ENCODE measurements at regions not wholly inside any gene's neighbourhood (a gene's known extent, or its start where the extent isn't known, plus 50 kb on each side); places are given as distances from the start of the nearest gene placed in this dataset.

GRCh38 chr16:86866986-86867722 is 288.8 kb downstream of the FOXL1 start:
- TF ChIP-seq CTCF (IDR thresholded peaks at IDR 0.05; ENCODE audit: insufficient read depth, missing control alignments): no peak
- no peak for FAIRE-seq
- DNase-seq (ENCODE audit: insufficient read length, low spot score): no peak

- FAIRE-seq (no peak), DNase-seq (ENCODE audit: insufficient read length, low spot score) (no peak)
- TF ChIP-seq CTCF (IDR thresholded peaks at IDR 0.05; ENCODE audit: insufficient read depth, missing control alignments): no peak
These were observed 289.7 kb downstream of the FOXL1 start for GRCh38 chr16:86868070-86868469.

GRCh38 chr16:86868786-86869185 is 290.4 kb downstream of the FOXL1 start:
- DNase-seq (ENCODE audit: insufficient read length, low spot score) (no peak), FAIRE-seq (no peak)
- TF ChIP-seq CTCF (IDR thresholded peaks at IDR 0.05; ENCODE audit: insufficient read depth, missing control alignments): no peak

- no peak for TF ChIP-seq CTCF (IDR thresholded peaks at IDR 0.05; ENCODE audit: insufficient read depth, missing control alignments)
- DNase-seq (ENCODE audit: insufficient read length, low spot score) (no peak), FAIRE-seq (no peak)
These were observed 291.1 kb downstream of the FOXL1 start for GRCh38 chr16:86869288-86870022.

GRCh38 chr16:86870380-86870779 is 292.0 kb downstream of the FOXL1 start:
- FAIRE-seq (no peak), DNase-seq (ENCODE audit: insufficient read length, low spot score) (no peak)
- no peak for TF ChIP-seq CTCF (IDR thresholded peaks at IDR 0.05; ENCODE audit: insufficient read depth, missing control alignments)

- TF ChIP-seq CTCF (IDR thresholded peaks at IDR 0.05; ENCODE audit: insufficient read depth, missing control alignments): no peak
- FAIRE-seq (no peak), DNase-seq (ENCODE audit: insufficient read length, low spot score) (no peak)
These were observed 293.8 kb downstream of the FOXL1 start for GRCh38 chr16:86872131-86872530.

GRCh38 chr16:86872833-86873232 is 294.5 kb downstream of the FOXL1 start:
- DNase-seq (ENCODE audit: insufficient read length, low spot score) (no peak), FAIRE-seq (no peak)
- TF ChIP-seq CTCF (IDR thresholded peaks at IDR 0.05; ENCODE audit: insufficient read depth, missing control alignments): no peak

Data from D721Med (cell line).